Liver (tissue), 7 donors: ENCODE measurements at regions not wholly inside any gene's neighbourhood (a gene's known extent, or its start where the extent isn't known, plus 50 kb on each side); places are given as distances from the start of the nearest gene placed in this dataset.

Source experiments
- DNase-seq: peaks from one replicate; pipeline ENCODE4 v3.0.0-alpha.2; 2017; ENCODE audit warnings: low spot score
- H3K27ac ChIP-seq, 2 donors: one replicate each; pipeline ENCODE4 v1.7.0; 2013; ENCODE audit warnings: inconsistent platforms in 2 of 2, low read length in 2 of 2, control low read depth in 1 of 2, low read depth in 1 of 2, mild to moderate bottlenecking in 1 of 2
- H3K27me3 ChIP-seq, 4 donors: one replicate each; pipeline versions ENCODE4 v1.6.1 to v1.7.0; 2013; ENCODE audit warnings: low read length in 3 of 4, inconsistent platforms in 1 of 4, mild to moderate bottlenecking in 1 of 4, moderate library complexity in 1 of 4; ENCODE audit not compliant: control insufficient read depth in 4 of 4, insufficient read depth in 4 of 4
- H3K36me3 ChIP-seq, 4 donors: one replicate each; pipeline versions ENCODE4 v1.6.1 to v1.7.0; 2013; ENCODE audit warnings: low read length in 3 of 4, mild to moderate bottlenecking in 3 of 4, low read depth in 1 of 4, moderate library complexity in 1 of 4; ENCODE audit not compliant: control insufficient read depth in 4 of 4, insufficient read depth in 3 of 4
- H3K4me1 ChIP-seq, 4 donors: one replicate each; pipeline versions ENCODE4 v1.6.1 to v1.7.0; 2013; ENCODE audit warnings: low read length in 3 of 4, mild to moderate bottlenecking in 3 of 4, moderate library complexity in 1 of 4; ENCODE audit not compliant: control insufficient read depth in 4 of 4, insufficient read depth in 4 of 4
- H3K4me3 ChIP-seq, 3 donors: one replicate each; pipeline versions ENCODE4 v1.6.1 to v1.7.0; 2013; ENCODE audit warnings: low read length in 3 of 3, control low read depth in 1 of 3, low read depth in 1 of 3, mild to moderate bottlenecking in 1 of 3
- H3K9ac ChIP-seq, 2 donors: one replicate each; pipeline ENCODE4 v1.7.0; 2013; ENCODE audit warnings: low read length in 2 of 2, mild to moderate bottlenecking in 2 of 2, moderate library complexity in 2 of 2, control low read depth in 1 of 2, low read depth in 1 of 2
- H3K9me3 ChIP-seq, 4 donors: one replicate each; pipeline versions ENCODE4 v1.6.1 to v1.7.0; 2013; ENCODE audit warnings: low read length in 3 of 4; ENCODE audit not compliant: control insufficient read depth in 4 of 4
- ATF3 ChIP-seq: IDR thresholded peaks from 2 replicates; pipeline ENCODE4 v1.6.1; 2016; ENCODE audit warnings: antibody characterized with exemption
- EGR1 ChIP-seq, 2 donors: IDR thresholded peaks; 2 replicates each; pipeline ENCODE4 v1.6.1; 2016 to 2018; ENCODE audit warnings: antibody characterized with exemption in 2 of 2, low read depth in 2 of 2
- FOXA1 ChIP-seq: IDR thresholded peaks from 2 replicates; pipeline ENCODE4 v1.6.1; 2016; ENCODE audit warnings: antibody characterized with exemption
- HNF4A ChIP-seq, 2 donors: conservative IDR thresholded peaks; 2 replicates each; pipeline ENCODE4 v1.6.1; 2016; ENCODE audit warnings: antibody characterized with exemption in 2 of 2, mild to moderate bottlenecking in 2 of 2
- HNF4G ChIP-seq: IDR thresholded peaks from 2 replicates; pipeline ENCODE4 v1.6.1; 2016; ENCODE audit warnings: antibody characterized with exemption
- JUND ChIP-seq, 2 donors: IDR thresholded peaks; 2 replicates each; pipeline ENCODE4 v1.6.1; 2016; ENCODE audit warnings: antibody characterized with exemption in 2 of 2
- MAX ChIP-seq: IDR thresholded peaks from 2 replicates; pipeline ENCODE4 v1.6.1; 2016; ENCODE audit warnings: antibody characterized with exemption
- NR2F2 ChIP-seq: IDR thresholded peaks from 2 replicates; pipeline ENCODE4 v1.6.1; 2016; ENCODE audit warnings: antibody characterized with exemption
- RAD21 ChIP-seq, 2 donors: IDR thresholded peaks; 2 replicates each; pipeline ENCODE4 v1.6.1; 2016; ENCODE audit warnings: antibody characterized with exemption in 2 of 2, mild to moderate bottlenecking in 2 of 2
- REST ChIP-seq: IDR thresholded peaks from 2 replicates; pipeline ENCODE4 v1.6.1; 2016; ENCODE audit warnings: antibody characterized with exemption, mild to moderate bottlenecking
- RXRA ChIP-seq, 2 donors: IDR thresholded peaks; 2 replicates each; pipeline ENCODE4 v1.6.1; 2017 to 2018; ENCODE audit warnings: antibody characterized with exemption in 2 of 2, mild to moderate bottlenecking in 1 of 2
- SP1 ChIP-seq: IDR thresholded peaks from 2 replicates; pipeline ENCODE4 v1.6.1; 2018; ENCODE audit warnings: antibody characterized with exemption, mild to moderate bottlenecking
- WGBS: extraction: QIAGEN DNeasy Blood & Tissue Kit; methylation state at CpG from one replicate; pipeline ENCODE4 v1.1.7; 2013; 5-methylcytosine and 5-hydroxymethylcytosine counted together
- donor health status: healthy.
- donor health status: healthy.
- donor health status: healthy.
- donor health status: healthy.

GRCh38 chr1:17952506-17952905 lies 155.1 kb upstream of the IGSF21 start:
- H3K27me3 ChIP-seq = peaks cover 0 to 3% (median under 1%) of the 10 kb centered on the region in 4 donors
- WGBS = 33% methylated on average over 10 of the region's 10 CpGs

GRCh38 chr1:17953921-17954320 lies 153.7 kb upstream of the IGSF21 start:
- Histone ChIP-seq H3K27me3 (peaks cover 0 to 3% (median 0%) of the 10 kb centered on the region in 4 donors), H3K27ac (no peak overlapping the region), H3K4me3 (no peak overlapping the region), H3K4me1 (no peaks in the 10 kb centered on the region), H3K9me3 (no peaks in the 10 kb centered on the region), H3K9ac (no peak overlapping the region), H3K36me3 (no peaks in the 10 kb centered on the region)
- no peak for TF ChIP-seq REST
- 75% methylated on average over 4 of the region's 4 CpGs for WGBS
- no peak for DNase-seq

More at GRCh38 chr1:17952506-17952905, 155.1 kb upstream of the IGSF21 start:
- DNase-seq = no peak
- Histone ChIP-seq H3K27ac (no peak overlapping the region), H3K9me3 (no peaks in the 10 kb centered on the region), H3K4me1 (no peaks in the 10 kb centered on the region), H3K4me3 (no peak overlapping the region), H3K9ac (no peak overlapping the region), H3K36me3 (no peaks in the 10 kb centered on the region)
- no peak for TF ChIP-seq RAD21 (IDR thresholded peaks at IDR 0.05)
- TF ChIP-seq SP1 = no peak
- TF ChIP-seq FOXA1 = no peak

- Histone ChIP-seq H3K27me3 (peaks cover 0 to 1% (median 0%) of the 10 kb centered on the region in 4 donors), H3K9ac (no peak overlapping the region), H3K4me3 (no peak overlapping the region), H3K36me3 (no peaks in the 10 kb centered on the region), H3K4me1 (no peaks in the 10 kb centered on the region), H3K27ac (no peak overlapping the region), H3K9me3 (no peaks in the 10 kb centered on the region)
- TF ChIP-seq HNF4A (conservative IDR thresholded peaks at IDR 0.05) (no peak), RXRA (IDR thresholded peaks at IDR 0.05) (no peak), FOXA1 (no peak), JUND (IDR thresholded peaks at IDR 0.05) (no peak), SP1 (no peak), ATF3 (no peak), RAD21 (IDR thresholded peaks at IDR 0.05) (no peak), HNF4G (no peak), REST (no peak), NR2F2 (no peak), EGR1 (IDR thresholded peaks at IDR 0.05; ENCODE audit: low read depth in 2 of 2) (no peak), MAX (no peak)
- WGBS = 63% methylated on average over 8 of the region's 8 CpGs
- no peak for DNase-seq
These were observed 152.0 kb upstream of the IGSF21 start for GRCh38 chr1:17955302-17956285.
